OCI-LY3 (cell line): ENCODE measurements at regions not wholly inside any gene's neighbourhood (a gene's known extent, or its start where the extent isn't known, plus 50 kb on each side); places are given as distances from the start of the nearest gene placed in this dataset.

Experiments
- EZH2phosphoT487 ChIP-seq: fragments of 200-600 bp; shearing (Covaris generic); IDR thresholded peaks from 2 replicates; pipeline ENCODE4 v1.6.1; 2018; ENCODE audit warnings: antibody characterized with exemption, mixed run types, low read depth
- TF ChIP-seq, protein P1 (sequence below): fragments of 200-600, 300-600 bp; sonication (generic); IDR thresholded peaks from 2 replicates; pipeline ENCODE4 v1.5.1; 2014; ENCODE audit warnings: antibody characterized with exemption, low read length, low read depth

- TF ChIP-seq, protein P1, sequence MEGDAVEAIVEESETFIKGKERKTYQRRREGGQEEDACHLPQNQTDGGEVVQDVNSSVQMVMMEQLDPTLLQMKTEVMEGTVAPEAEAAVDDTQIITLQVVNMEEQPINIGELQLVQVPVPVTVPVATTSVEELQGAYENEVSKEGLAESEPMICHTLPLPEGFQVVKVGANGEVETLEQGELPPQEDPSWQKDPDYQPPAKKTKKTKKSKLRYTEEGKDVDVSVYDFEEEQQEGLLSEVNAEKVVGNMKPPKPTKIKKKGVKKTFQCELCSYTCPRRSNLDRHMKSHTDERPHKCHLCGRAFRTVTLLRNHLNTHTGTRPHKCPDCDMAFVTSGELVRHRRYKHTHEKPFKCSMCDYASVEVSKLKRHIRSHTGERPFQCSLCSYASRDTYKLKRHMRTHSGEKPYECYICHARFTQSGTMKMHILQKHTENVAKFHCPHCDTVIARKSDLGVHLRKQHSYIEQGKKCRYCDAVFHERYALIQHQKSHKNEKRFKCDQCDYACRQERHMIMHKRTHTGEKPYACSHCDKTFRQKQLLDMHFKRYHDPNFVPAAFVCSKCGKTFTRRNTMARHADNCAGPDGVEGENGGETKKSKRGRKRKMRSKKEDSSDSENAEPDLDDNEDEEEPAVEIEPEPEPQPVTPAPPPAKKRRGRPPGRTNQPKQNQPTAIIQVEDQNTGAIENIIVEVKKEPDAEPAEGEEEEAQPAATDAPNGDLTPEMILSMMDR, result no peak
- no peak for TF ChIP-seq EZH2phosphoT487
Observed at GRCh38 chr13:23067129-23067528, 113.7 kb upstream of the SGCG start.
